ENCODE measurements at regions not wholly inside any gene's neighbourhood (a gene's known extent, or its start where the extent isn't known, plus 50 kb on each side); places are given as distances from the start of the nearest gene placed in this dataset.

GRCh38 chr10:111488668-111489067 is 411.8 kb downstream of the ADRA2A start:
- TF ChIP-seq CTCF (IDR thresholded peaks at IDR 0.05): no peak

GRCh38 chr10:111491154-111491553 is 414.3 kb downstream of the ADRA2A start:
- no peak for TF ChIP-seq CTCF (IDR thresholded peaks at IDR 0.05)

- TF ChIP-seq CTCF (IDR thresholded peaks at IDR 0.05): no peak
Observed at GRCh38 chr10:111493024-111493625, 416.3 kb downstream of the ADRA2A start.

GRCh38 chr10:111498560-111498959 is 421.7 kb downstream of the ADRA2A start:
- TF ChIP-seq CTCF (IDR thresholded peaks at IDR 0.05): no peak

GRCh38 chr10:111504376-111504775 is 427.5 kb downstream of the ADRA2A start:
- no peak for TF ChIP-seq CTCF (IDR thresholded peaks at IDR 0.05)

GRCh38 chr10:111506266-111507034 is 429.6 kb downstream of the ADRA2A start:
- no peak for TF ChIP-seq CTCF (IDR thresholded peaks at IDR 0.05)

- no peak; the same call in 1 of the 2 replicates for TF ChIP-seq CTCF (IDR thresholded peaks at IDR 0.05)
Observed at GRCh38 chr10:111511751-111512150, 434.9 kb downstream of the ADRA2A start.

Measured in LNCAP (cell line).